ENCODE measurements at regions not wholly inside any gene's neighbourhood (a gene's known extent, or its start where the extent isn't known, plus 50 kb on each side); places are given as distances from the start of the nearest gene placed in this dataset.

- no peak for TF ChIP-seq CTCF (conservative IDR thresholded peaks at IDR 0.05)
- TF ChIP-seq ZFX (IDR thresholded peaks at IDR 0.05) = no peak
Measured at GRCh38 chr17:54814371-54814770, 86.3 kb upstream of the TOM1L1 start.

Measured in C4-2B (cell line).